ENCODE measurements at regions not wholly inside any gene's neighbourhood (a gene's known extent, or its start where the extent isn't known, plus 50 kb on each side); places are given as distances from the start of the nearest gene placed in this dataset.

GRCh38 chr2:177335917-177336450 lies 56.6 kb upstream of the AGPS start:
- Histone ChIP-seq H3K27ac (ENCODE audit: low read depth in 1 of 2, low read length in 1 of 2) (no peak overlapping the region), H3K36me3 (ENCODE audit: control insufficient read depth in 4 of 4, insufficient read depth in 4 of 4, low read length in 4 of 4) (no peaks in the 10 kb centered on the region), H3K4me1 (ENCODE audit: control insufficient read depth in 5 of 5, insufficient read depth in 5 of 5, low read length in 5 of 5) (peaks cover 0 to 5% (median 0%) of the 10 kb centered on the region in 5 donors), H3K4me3 (no peak overlapping the region), H3K27me3 (ENCODE audit: control insufficient read depth in 3 of 3, insufficient read depth in 3 of 3, low read length in 2 of 3) (no peaks in the 10 kb centered on the region), H3K9me3 (ENCODE audit: control insufficient read depth in 4 of 4, insufficient read depth in 3 of 4, low read length in 3 of 4) (no peaks in the 10 kb centered on the region), H3K9ac (ENCODE audit: insufficient read depth in 1 of 2, low read length in 2 of 2) (no peak overlapping the region)
- TF ChIP-seq, protein P1, sequence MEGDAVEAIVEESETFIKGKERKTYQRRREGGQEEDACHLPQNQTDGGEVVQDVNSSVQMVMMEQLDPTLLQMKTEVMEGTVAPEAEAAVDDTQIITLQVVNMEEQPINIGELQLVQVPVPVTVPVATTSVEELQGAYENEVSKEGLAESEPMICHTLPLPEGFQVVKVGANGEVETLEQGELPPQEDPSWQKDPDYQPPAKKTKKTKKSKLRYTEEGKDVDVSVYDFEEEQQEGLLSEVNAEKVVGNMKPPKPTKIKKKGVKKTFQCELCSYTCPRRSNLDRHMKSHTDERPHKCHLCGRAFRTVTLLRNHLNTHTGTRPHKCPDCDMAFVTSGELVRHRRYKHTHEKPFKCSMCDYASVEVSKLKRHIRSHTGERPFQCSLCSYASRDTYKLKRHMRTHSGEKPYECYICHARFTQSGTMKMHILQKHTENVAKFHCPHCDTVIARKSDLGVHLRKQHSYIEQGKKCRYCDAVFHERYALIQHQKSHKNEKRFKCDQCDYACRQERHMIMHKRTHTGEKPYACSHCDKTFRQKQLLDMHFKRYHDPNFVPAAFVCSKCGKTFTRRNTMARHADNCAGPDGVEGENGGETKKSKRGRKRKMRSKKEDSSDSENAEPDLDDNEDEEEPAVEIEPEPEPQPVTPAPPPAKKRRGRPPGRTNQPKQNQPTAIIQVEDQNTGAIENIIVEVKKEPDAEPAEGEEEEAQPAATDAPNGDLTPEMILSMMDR (IDR thresholded peaks at IDR 0.05; ENCODE audit: control extremely low read depth, extremely low read depth) = no peak
- 97 to 98% methylated on average over 1 of the region's 1 CpG for WGBS, 2 donors
- no peak for ATAC-seq (ENCODE audit: insufficient read depth, low FRiP score)
- no peak for DNase-seq

DNA sequence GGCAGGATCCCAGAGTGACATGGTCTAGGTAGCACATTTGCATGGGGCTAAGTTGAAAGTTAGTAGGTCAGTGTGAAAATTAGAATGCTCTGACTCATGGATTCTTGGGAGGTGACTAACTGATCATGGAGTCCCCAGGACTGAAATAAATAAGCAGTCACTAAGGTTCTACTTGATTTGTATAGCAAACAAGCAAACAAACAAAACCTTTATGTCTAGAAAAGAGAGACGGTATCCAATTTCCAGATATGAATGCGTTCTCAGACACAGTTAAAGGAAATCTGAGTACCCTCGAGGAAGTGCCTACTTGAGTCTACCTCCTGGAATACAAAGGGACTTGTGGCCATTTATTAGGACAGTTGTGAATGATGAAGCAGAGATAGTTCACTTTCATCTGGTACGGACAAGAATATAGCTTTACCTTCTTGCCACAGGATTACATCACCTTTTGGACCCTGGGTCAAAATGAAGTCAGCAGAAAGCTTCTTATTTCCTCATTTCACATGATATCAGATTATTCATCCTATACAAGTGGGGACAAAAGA lies 54.3 kb upstream of the AGPS start:
- Histone ChIP-seq H3K9ac (ENCODE audit: insufficient read depth in 1 of 2, low read length in 2 of 2) (no peak overlapping the region), H3K27ac (ENCODE audit: low read depth in 1 of 2, low read length in 1 of 2) (no peak overlapping the region), H3K4me1 (ENCODE audit: control insufficient read depth in 5 of 5, insufficient read depth in 5 of 5, low read length in 5 of 5) (no peaks in the 10 kb centered on the region), H3K4me3 (no peak overlapping the region), H3K36me3 (ENCODE audit: control insufficient read depth in 4 of 4, insufficient read depth in 4 of 4, low read length in 4 of 4) (no peaks in the 10 kb centered on the region), H3K9me3 (ENCODE audit: control insufficient read depth in 4 of 4, insufficient read depth in 3 of 4, low read length in 3 of 4) (no peaks in the 10 kb centered on the region), H3K27me3 (ENCODE audit: control insufficient read depth in 3 of 3, insufficient read depth in 3 of 3, low read length in 2 of 3) (no peaks in the 10 kb centered on the region)
- 70 to 75% methylated on average over 4 of the region's 4 CpGs for WGBS, 2 donors
- no peak for DNase-seq
- peak; percentile 53 for ATAC-seq (ENCODE audit: insufficient read depth, low FRiP score)
- TF ChIP-seq, protein P1 (IDR thresholded peaks at IDR 0.05; ENCODE audit: control extremely low read depth, extremely low read depth) = no peak

DNA sequence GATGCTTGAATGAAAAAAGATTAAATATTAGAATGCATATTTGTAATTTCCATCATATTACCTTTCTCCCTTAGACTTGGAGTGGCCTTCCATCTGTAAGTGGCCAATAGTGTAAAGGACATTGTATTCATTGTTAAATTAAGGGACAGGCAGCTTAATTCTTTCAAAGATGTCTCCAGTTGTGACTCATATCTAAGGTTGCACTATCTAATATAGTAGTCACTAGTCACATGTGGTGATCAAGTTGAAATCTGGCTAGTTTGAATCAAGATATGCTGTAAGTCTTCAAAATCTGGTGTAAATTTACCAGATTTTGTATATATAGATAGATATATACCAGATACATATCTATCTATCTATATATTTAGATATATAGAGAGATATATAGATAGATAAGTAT lies 52.4 kb upstream of the AGPS start:
- H3K27ac ChIP-seq (ENCODE audit: low read depth in 1 of 2, low read length in 1 of 2) = no peak overlapping the region
- DNase-seq (no peak), ATAC-seq (ENCODE audit: insufficient read depth, low FRiP score) (no peak)
- TF ChIP-seq, protein P1 (IDR thresholded peaks at IDR 0.05; ENCODE audit: control extremely low read depth, extremely low read depth) = no peak
- no peak overlapping the region for H3K4me3 ChIP-seq
- no peaks in the 10 kb centered on the region for H3K9me3 ChIP-seq (ENCODE audit: control insufficient read depth in 4 of 4, insufficient read depth in 3 of 4, low read length in 3 of 4)
- H3K27me3 ChIP-seq (ENCODE audit: control insufficient read depth in 3 of 3, insufficient read depth in 3 of 3, low read length in 2 of 3) = no peaks in the 10 kb centered on the region
- H3K4me1 ChIP-seq (ENCODE audit: control insufficient read depth in 5 of 5, insufficient read depth in 5 of 5, low read length in 5 of 5) = no peaks in the 10 kb centered on the region
- no peak overlapping the region for H3K9ac ChIP-seq (ENCODE audit: insufficient read depth in 1 of 2, low read length in 2 of 2)
- H3K36me3 ChIP-seq (ENCODE audit: control insufficient read depth in 4 of 4, insufficient read depth in 4 of 4, low read length in 4 of 4) = no peaks in the 10 kb centered on the region

DNA sequence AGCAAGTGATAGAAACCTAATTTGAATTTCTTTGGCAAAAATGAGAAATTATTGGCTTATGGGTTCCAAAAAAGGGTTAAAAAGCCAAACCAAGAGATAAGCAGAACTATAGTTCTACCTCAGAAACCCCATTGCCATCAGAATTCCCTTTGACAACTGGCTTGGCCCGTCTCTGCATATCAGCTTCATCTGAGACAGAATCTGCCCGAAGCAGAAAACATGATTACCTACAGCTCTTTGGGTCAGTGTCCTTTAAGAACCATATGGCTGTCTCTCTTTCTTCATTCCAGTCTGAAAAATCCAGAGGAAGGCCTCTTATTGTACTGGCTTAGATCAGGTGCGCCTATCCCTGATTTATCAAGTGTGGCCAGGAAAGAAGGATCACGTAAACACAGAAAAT lies 49.8 kb upstream of the AGPS start:
- TF ChIP-seq, protein P1 (IDR thresholded peaks at IDR 0.05; ENCODE audit: control extremely low read depth, extremely low read depth) = no peak
- no peaks in the 10 kb centered on the region for H3K4me1 ChIP-seq (ENCODE audit: control insufficient read depth in 5 of 5, insufficient read depth in 5 of 5, low read length in 5 of 5)
- H3K9ac ChIP-seq (ENCODE audit: insufficient read depth in 1 of 2, low read length in 2 of 2) = no peak overlapping the region
- no peaks in the 10 kb centered on the region for H3K27me3 ChIP-seq (ENCODE audit: control insufficient read depth in 3 of 3, insufficient read depth in 3 of 3, low read length in 2 of 3)
- DNase-seq = no peak
- no peak overlapping the region for H3K4me3 ChIP-seq
- H3K27ac ChIP-seq (ENCODE audit: low read depth in 1 of 2, low read length in 1 of 2) = no peak overlapping the region
- ATAC-seq (ENCODE audit: insufficient read depth, low FRiP score) = no peak
- H3K36me3 ChIP-seq (ENCODE audit: control insufficient read depth in 4 of 4, insufficient read depth in 4 of 4, low read length in 4 of 4) = no peaks in the 10 kb centered on the region
- H3K9me3 ChIP-seq (ENCODE audit: control insufficient read depth in 4 of 4, insufficient read depth in 3 of 4, low read length in 3 of 4) = no peaks in the 10 kb centered on the region
- 98% methylated on average over 4 of the region's 4 CpGs for WGBS, 2 donors
